ENCODE measurements at regions not wholly inside any gene's neighbourhood (a gene's known extent, or its start where the extent isn't known, plus 50 kb on each side); places are given as distances from the start of the nearest gene placed in this dataset.
"Not testable (repeated sequence)": the region's sequence is repeated elsewhere in the genome, so short reads cannot be mapped to it uniquely, and the experiment has no call there.

- DNase-seq = no peak
Observed at GRCh38 chr5:106658150-106658549, 1012.6 kb downstream of the EFNA5 start.

- no peak for DNase-seq
Observed at GRCh38 chr5:106656821-106657220, 1013.9 kb downstream of the EFNA5 start.

GRCh38 chr5:106649031-106649430, 1021.7 kb downstream of the EFNA5 start:
- DNase-seq = no peak

DNA sequence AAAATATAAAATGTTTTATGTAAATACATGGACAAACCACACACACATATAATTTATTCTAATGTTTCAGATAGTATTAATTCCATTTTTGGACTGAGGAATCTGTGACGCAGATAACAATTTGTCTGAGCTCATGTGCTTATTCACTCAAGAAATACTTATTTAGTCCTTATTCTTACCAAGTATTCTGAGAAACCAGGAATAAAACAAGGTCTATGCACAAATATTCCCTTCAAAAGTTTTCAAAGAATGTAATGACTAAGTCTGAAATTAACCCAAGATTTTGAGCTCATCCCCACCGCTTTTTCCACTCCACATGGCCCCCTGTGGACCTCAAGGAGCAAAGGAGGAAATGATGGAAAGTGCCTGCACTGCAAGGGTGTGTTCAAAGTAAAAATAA, 1022.3 kb downstream of the EFNA5 start:
- no peak for DNase-seq

DNA sequence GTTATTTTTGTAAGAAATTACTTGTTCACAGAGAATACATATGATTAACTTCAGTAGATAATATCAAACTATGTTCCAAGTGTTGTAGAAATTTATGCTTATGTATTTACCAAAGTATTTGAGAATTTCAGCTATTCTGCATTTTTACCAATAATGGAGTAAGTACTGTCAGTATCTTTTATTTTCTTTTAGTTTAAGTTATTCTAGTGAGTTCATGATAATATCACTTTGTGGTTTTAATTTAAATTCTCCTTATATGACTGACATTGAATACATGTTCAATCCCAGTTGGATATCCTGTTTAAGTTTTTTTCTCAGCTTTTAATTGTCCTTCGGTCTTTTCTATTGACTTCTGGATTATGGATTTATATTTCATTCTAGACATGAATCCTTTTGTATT, 1024.6 kb downstream of the EFNA5 start:
- no peak for DNase-seq

GRCh38 chr5:106640511-106640910, 1030.2 kb downstream of the EFNA5 start:
- no peak for DNase-seq

DNA sequence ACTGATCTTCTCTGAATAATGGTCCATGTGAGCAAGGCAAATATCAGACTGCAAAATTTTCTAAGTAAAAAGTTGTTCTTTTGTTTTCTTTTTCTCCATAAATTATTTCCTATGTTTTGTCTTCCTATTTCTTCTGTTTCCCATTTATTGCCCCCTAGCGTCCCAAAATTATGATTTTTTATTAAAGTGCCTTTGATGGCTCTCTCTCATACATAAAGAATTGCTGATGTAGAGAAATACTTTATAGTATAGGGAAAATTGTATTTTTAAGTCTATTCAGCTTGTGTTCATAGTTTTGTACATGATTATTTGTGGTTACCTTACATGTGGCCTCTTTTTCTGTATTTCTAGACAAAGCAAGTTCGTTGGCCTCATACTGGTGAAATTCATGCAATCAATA, 1031.2 kb downstream of the EFNA5 start:
- DNase-seq = no peak

DNA sequence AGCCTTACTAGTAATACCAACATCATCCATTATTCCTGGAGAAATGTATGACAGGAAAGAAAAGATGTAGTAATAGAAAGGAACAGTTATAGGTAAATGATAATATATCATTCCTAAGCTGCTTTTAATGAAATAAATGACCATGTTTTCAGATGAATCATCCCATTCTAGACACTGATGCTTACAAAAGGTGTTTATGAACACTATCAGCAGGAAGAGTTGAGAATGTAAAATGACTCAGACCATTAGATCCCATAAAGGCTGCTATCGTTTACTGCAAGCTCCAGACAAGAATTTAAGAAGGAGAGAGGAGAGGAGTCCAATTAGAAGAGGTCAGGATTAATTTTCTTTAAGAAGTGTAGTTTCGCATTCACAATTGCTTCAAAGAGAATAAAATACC, 1033.5 kb downstream of the EFNA5 start:
- DNase-seq = no peak

DNA sequence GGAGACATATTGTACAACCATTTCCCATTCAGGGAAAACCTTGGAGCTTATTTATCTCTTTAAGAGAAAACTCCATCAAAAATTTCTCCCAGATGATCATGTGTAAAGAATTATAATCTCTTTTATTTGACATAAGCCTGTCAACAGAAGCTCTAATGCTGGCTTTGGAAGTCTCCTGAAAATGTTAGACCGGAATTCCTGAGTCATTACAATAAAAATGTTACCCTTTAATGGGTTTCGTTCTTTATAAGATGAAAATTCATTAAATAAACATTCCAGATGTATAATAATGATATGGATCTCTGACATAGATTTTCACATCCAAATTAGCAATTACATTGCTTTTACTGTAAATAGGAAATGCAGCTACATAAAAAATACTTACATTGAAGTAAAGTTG, 1036.4 kb downstream of the EFNA5 start:
- no peak for DNase-seq

- no peak for DNase-seq
Observed at GRCh38 chr5:106633825-106634224, 1036.9 kb downstream of the EFNA5 start.

DNA sequence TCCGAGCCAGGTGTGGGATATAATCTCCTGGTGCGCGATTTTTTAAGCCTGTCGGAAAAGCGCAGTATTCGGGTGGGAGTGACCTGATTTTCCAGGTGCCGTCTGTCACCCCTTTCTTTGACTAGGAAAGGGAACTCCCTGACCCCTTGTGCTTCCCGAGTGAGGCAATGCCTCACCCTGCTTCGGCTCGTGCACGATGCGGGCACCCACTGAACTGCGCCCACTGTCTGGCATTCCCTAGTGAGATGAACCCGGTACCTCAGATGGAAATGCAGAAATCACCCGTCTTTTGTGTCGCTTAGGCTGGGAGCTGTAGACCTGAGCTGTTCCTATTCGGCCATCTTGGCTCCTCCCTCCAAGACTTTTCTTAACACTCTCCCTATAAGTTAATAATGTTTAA, 1042.3 kb downstream of the EFNA5 start:
- not testable (repeated sequence) for DNase-seq

DNA sequence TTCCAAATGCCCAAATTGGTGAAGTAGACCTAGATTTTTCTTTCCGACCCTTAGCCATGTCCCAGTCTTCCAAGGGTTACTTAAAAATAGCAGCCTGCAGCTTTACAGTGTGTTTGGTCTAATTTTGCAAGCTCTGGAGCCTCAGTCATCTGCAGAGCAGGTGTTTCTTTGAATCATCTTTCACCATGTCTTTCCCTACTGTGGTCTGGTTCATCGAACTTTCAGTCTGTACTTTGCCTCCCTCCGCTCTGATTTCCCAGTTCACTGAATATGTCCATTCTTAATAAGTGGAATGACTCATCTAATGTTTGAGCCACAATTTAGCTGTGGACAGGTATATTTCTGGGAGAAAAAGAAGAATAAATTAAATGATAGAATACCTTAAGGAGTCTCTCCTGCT, 1060.7 kb downstream of the EFNA5 start:
- no peak for DNase-seq

DNA sequence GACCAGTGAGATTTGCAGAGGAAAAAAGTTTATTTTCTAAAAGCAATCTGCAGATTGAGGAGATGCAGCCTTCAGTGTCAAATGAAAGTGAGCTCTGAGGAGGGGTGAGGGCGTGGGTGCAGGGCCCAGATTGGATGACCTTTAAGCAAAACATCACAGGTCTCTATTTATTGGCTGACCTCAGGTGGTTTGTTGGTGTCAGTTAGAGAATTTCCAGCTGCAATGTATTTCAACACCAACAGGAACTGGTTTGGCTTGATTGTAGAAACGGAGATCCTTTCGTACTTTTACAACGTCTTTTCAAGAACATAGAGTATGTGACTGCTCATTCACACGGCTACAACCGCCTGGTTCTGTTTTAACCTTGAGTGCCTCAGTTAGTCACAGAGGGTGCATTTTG, 1069.1 kb downstream of the EFNA5 start:
- no peak for DNase-seq

GRCh38 chr5:106600803-106601202, 1069.9 kb downstream of the EFNA5 start:
- DNase-seq = no peak

- DNase-seq = no peak
Observed at GRCh38 chr5:106595864-106596263, 1074.9 kb downstream of the EFNA5 start.

GRCh38 chr5:106584268-106584667, 1086.5 kb downstream of the EFNA5 start:
- DNase-seq = no peak

GRCh38 chr5:106578736-106579135, 1092.0 kb downstream of the EFNA5 start:
- no peak for DNase-seq

DNA sequence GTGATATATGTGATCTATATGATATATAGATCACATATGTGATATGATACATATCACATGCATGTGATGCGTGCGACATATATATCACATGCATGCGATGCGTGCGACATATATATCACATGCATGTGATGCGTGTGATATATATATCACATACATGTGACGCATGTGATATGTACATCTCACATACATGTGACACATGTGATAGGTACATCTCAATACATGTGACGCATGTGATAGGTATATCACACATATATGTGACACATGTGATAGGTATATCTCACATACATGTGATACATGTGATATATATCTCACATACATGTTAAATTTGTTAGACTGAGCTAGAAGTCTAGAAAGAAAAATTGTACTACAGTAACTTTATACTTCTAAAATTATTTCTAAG, 1095.9 kb downstream of the EFNA5 start:
- DNase-seq = no peak

DNA sequence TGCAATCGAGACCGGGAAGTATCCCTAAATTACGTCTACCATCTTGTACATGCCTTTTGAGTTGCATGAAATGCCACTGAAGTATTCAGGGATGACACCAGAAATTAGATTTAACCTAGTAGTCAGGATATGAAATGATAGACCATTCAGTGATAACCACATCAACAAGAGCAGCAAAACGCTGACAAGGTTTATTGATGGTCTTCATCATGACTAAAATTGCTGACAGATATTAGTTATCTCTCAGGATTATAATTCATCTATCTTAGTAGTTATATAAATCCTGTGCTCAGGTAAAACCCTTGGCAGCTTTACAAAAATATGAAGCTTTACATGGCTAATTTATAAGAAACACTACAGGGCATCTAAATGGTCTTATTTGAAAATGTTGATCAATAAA, 1104.7 kb downstream of the EFNA5 start:
- DNase-seq = no peak

DNA sequence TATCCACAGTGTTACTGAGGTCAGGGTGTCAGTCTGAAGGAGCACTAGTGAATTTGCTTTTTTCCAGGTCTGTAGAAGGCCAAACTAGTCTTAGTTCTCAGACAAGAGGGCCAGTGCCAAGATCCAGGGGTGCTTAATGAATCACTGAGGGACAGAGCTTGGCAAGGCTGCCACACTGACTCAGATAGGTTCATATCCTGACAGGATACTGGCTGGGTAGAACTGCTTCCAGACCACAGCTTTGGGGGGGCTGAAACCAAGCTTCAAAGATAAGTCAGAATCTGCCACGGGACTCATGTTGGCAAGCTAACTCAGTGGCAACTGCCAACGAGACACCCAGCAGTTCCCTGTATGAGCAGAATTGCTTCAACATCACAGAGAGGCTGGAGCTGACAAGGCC, 1125.4 kb downstream of the EFNA5 start:
- DNase-seq = no peak

- DNase-seq = no peak
Observed at GRCh38 chr5:106543330-106543729, 1127.4 kb downstream of the EFNA5 start.

DNA sequence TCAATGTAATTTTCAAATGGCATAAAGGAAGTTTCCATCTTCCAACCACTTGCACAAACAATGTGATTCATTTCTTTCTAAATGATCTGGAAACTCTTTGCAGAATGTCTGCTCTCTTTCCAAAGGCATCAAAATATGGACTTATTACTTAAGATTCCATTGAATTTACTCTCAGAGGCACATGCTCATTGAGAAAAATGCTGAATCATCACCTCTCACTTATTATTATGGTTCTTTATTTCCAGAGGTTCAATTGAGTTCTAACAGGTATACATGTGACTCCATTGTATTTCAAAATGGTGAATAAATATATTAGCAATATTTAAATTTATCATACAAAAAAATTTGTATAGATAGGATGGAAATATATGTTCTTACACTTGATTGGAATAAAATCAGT, 1140.6 kb downstream of the EFNA5 start:
- DNase-seq = no peak

DNA sequence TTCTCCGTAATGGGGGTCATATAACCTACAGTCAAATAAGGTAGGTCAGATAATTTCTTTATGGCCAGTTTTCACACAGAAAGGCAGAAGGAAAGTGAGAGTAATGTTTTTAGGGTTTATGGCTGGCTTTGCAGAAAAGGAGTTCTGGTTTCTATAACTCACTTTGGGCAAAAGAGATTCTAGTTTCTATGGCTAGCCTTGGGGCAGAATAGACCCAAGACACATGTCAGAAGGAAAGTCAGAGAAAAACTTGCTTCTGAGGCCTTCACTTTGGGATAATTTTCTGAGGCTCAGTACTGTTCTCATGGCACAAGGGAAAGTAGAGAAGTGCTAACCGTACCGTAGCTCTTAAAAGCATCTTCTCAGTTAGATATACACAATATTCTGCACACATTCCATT, 1145.3 kb downstream of the EFNA5 start:
- no peak for DNase-seq

DNA sequence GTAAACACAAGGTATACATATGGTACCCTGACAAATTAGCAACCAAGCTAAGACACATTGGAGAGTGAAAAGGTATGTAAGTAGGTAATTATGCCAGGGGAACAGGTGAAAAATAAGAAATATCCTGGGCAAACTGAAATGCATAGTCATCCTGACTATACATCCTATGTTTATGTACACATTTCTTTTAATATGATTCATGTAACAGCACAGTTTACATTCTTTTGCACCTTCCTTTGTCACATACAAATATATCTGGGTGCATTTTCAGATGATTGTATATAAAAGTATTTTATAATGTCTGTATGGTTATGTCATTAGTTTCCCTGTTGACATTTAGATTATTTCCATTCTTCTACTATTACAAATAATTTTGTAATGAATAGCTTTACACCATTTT, 1146.9 kb downstream of the EFNA5 start:
- DNase-seq = no peak

- no peak for DNase-seq
Observed at GRCh38 chr5:106522296-106522695, 1148.4 kb downstream of the EFNA5 start.

DNA sequence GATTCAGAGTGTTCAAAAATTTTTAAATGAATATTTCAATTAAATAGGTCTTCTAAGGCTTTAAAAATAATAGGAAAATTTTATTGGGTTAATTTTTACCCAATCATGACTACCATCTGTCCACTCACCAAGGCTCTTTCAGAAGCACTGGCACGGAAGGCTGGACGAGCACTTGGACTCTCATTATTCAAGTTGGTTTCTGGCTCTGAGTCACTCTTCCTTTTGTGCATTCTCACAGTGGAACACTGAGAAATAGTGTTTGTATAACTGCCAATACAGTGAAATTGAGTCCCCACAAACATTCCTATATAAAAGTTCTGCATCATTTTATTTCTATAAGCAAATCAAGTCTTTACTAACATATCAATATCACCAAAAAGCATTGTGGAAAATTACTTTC, 1149.0 kb downstream of the EFNA5 start:
- no peak for DNase-seq

Data from CD4-positive, alpha-beta T cell treated with Interleukin-17A for 1 hour (primary cell).